A549 (cell line): ENCODE measurements at regions not wholly inside any gene's neighbourhood (a gene's known extent, or its start where the extent isn't known, plus 50 kb on each side); places are given as distances from the start of the nearest gene placed in this dataset.

Source experiments
- ATAC-seq, 2 experiments: fragments of 200-7000 bp in 1 of 2; fragments of >200 bp in 1 of 2; cut with Nextera tagmentation in 1 of 2; cut with Tn5 transposase in 1 of 2; 3 replicates each; pipeline versions ENCODE4 v1.8.0 to v1.9.1; 2018 to 2020; ENCODE audit warnings: mild to moderate bottlenecking in 1 of 2, moderate library complexity in 1 of 2
- CTCF ChIA-PET: fragments of 300-600 bp; sonication (Branson Sonifier 250); formaldehyde crosslinking; extraction: SDS; loops from one replicate; lab custom pipeline; 2021; ENCODE audit warnings: antibody characterized with exemption, inconsistent platforms; lab: Yijun Ruan, JAX
- POLR2A ChIA-PET: fragments of 350-600 bp; formaldehyde crosslinking; extraction: SDS; loops from one replicate; lab custom pipeline; 2021; ENCODE audit warnings: antibody characterized with exemption, inconsistent platforms; lab: Yijun Ruan, JAX
- DNase-seq, 2 experiments: peaks; one replicate each; pipeline versions ENCODE4 v3.0.0 to v3.0.0-alpha.2; 2011 to 2016; ENCODE audit warnings: low read depth in 1 of 2, low spot score in 1 of 2
- FAIRE-seq: peaks from 2 replicates; lab custom pipeline; 2011; peaks lifted over from hg19 to GRCh38; lab: Jason Lieb, UNC
- H3K27ac ChIP-seq, 2 experiments: fragments of >200 bp; sonication (Bioruptor Twin); formaldehyde crosslinking; 3 replicates each; pipeline ENCODE4 v1.5.1; 2016 to 2017
- H3K4me1 ChIP-seq: fragments of >200 bp; sonication (Bioruptor Twin); formaldehyde crosslinking; 3 replicates; pipeline ENCODE4 v1.6.1; 2016
- H3K4me2 ChIP-seq: fragments of >200 bp; sonication (Bioruptor Twin); formaldehyde crosslinking; 3 replicates; pipeline ENCODE4 v1.6.1; 2016
- H3K4me3 ChIP-seq: fragments of >200 bp; sonication (Bioruptor Twin); formaldehyde crosslinking; 3 replicates; pipeline ENCODE4 v1.5.1; 2016
- H3K9me3 ChIP-seq: fragments of >200 bp; sonication (Bioruptor Twin); formaldehyde crosslinking; 3 replicates; pipeline ENCODE4 v1.6.1; 2016
- CBX2 ChIP-seq: fragments of 200-600 bp; sonication (generic); IDR thresholded peaks from 2 replicates; pipeline ENCODE4 v1.6.1; 2016; ENCODE audit warnings: low read depth, mild to moderate bottlenecking, borderline replicate concordance
- CBX8 ChIP-seq: fragments of 200-600 bp; sonication (generic); IDR thresholded peaks from 2 replicates; pipeline ENCODE4 v1.6.1; 2016
- CEBPB ChIP-seq, 2 experiments: fragments of >200 bp in 1 of 2; sonication (Bioruptor Twin) in 1 of 2; formaldehyde crosslinking in 1 of 2; IDR thresholded peaks; 2 replicates each; pipeline ENCODE4 v1.6.1; 2012 to 2016
- CHD2 ChIP-seq: fragments of 150-350 bp; IDR thresholded peaks from 2 replicates; pipeline ENCODE4 v1.6.1; 2014; ENCODE audit warnings: low read length; ENCODE audit not compliant: partially characterized antibody
- EHF ChIP-seq: fragments of 250-450 bp; sonication (Bioruptor Pico); IDR thresholded peaks from 2 replicates; pipeline ENCODE4 v1.5.0; 2020; ENCODE audit warnings: mild to moderate bottlenecking
- HDAC2 ChIP-seq: fragments of 200-600 bp; sonication (generic); IDR thresholded peaks from 2 replicates; pipeline ENCODE4 v1.6.1; 2016
- HEYL ChIP-seq: fragments of 250-450 bp; sonication (Bioruptor Pico); IDR thresholded peaks from 2 replicates; pipeline ENCODE4 v1.8.0; 2021; ENCODE audit warnings: mild to moderate bottlenecking, moderate library complexity
- NR3C1 ChIP-seq: fragments of >200 bp; sonication (Bioruptor Twin); formaldehyde crosslinking; IDR thresholded peaks from 3 replicates; pipeline ENCODE4 v1.6.1; 2017
- POLR2A ChIP-seq: IDR thresholded peaks from 2 replicates; pipeline ENCODE4 v1.6.1; 2012; ENCODE audit warnings: mild to moderate bottlenecking, low read length
- POLR2AphosphoS2 ChIP-seq: conservative IDR thresholded peaks from 2 replicates; pipeline ENCODE4 v1.6.1; 2012; ENCODE audit warnings: low read length, improper control_type of control experiment, inconsistent platforms
- RFX5 ChIP-seq: fragments of 450-650 bp; IDR thresholded peaks from 2 replicates; pipeline ENCODE4 v1.7.1; 2014; ENCODE audit warnings: antibody characterized with exemption, mild to moderate bottlenecking, moderate library complexity
- SMC3 ChIP-seq: fragments of >200 bp; sonication (Bioruptor Twin); formaldehyde crosslinking; IDR thresholded peaks from 3 replicates; pipeline ENCODE4 v1.6.1; 2018; ENCODE audit warnings: inconsistent platforms
- ZC3H11A ChIP-seq: fragments of 450-650 bp; IDR thresholded peaks from 2 replicates; pipeline ENCODE4 v1.6.1; 2014; ENCODE audit warnings: antibody characterized with exemption, mild to moderate bottlenecking
- ZFP36 ChIP-seq: fragments of 450-650 bp; IDR thresholded peaks from 2 replicates; pipeline ENCODE4 v1.6.1; 2014; ENCODE audit warnings: borderline replicate concordance; ENCODE audit not compliant: partially characterized antibody
- WGBS: methylation state at CpG from one replicate; pipeline ENCODE4 v1.1.6; 2017; ENCODE audit errors: missing lambda C conversion rate; 5-methylcytosine and 5-hydroxymethylcytosine counted together
- TF ChIP-seq, protein P1 (sequence below): fragments of 250-450 bp; sonication (Bioruptor Pico); IDR thresholded peaks from 2 replicates; pipeline ENCODE4 v1.5.0; 2021; ENCODE audit warnings: mild to moderate bottlenecking, moderate library complexity, borderline replicate concordance
- TF ChIP-seq, protein P2 (sequence below): fragments of 250-450 bp; sonication (Bioruptor Pico); IDR thresholded peaks from 2 replicates; pipeline ENCODE4 v1.5.0; 2020; ENCODE audit warnings: low read depth, mild to moderate bottlenecking, moderate library complexity
- TF ChIP-seq, protein P3 (sequence below): IDR thresholded peaks from 2 replicates; pipeline ENCODE4 v1.6.1; 2012; ENCODE audit warnings: low read depth, borderline replicate concordance
- TF ChIP-seq, protein P4 (sequence below): fragments of >200 bp; sonication (Bioruptor Twin); formaldehyde crosslinking; IDR thresholded peaks from 2 replicates; pipeline ENCODE4 v1.6.1; 2016

DNA sequence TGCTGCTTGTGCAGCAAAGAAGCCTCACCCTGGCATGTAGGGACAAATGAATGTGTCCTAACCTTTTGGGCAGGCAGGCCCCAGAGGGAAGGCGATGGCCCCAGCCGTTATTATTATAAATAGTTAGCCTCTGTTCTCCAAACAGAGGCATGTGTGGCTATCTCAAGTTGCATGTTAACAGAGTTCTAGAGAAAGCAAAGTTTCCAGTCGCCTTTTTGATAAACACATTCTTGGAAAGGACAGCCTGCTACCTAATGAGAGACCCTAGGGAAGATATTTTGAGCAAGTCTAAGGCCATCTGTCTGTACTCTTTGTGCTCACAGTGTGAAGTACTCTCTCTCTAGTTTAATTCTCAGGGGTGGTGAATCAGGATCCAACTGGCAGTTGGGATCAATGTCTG lies 97.4 kb upstream of the FHL2 start (continued):
- TF ChIP-seq EHF (no peak), POLR2AphosphoS2 (no peak), CBX2 (no peak)
- TF ChIP-seq, protein P1, sequence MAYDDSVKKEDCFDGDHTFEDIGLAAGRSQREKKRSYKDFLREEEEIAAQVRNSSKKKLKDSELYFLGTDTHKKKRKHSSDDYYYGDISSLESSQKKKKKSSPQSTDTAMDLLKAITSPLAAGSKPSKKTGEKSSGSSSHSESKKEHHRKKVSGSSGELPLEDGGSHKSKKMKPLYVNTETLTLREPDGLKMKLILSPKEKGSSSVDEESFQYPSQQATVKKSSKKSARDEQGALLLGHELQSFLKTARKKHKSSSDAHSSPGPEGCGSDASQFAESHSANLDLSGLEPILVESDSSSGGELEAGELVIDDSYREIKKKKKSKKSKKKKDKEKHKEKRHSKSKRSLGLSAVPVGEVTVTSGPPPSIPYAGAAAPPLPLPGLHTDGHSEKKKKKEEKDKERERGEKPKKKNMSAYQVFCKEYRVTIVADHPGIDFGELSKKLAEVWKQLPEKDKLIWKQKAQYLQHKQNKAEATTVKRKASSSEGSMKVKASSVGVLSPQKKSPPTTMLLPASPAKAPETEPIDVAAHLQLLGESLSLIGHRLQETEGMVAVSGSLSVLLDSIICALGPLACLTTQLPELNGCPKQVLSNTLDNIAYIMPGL, result no peak

DNA sequence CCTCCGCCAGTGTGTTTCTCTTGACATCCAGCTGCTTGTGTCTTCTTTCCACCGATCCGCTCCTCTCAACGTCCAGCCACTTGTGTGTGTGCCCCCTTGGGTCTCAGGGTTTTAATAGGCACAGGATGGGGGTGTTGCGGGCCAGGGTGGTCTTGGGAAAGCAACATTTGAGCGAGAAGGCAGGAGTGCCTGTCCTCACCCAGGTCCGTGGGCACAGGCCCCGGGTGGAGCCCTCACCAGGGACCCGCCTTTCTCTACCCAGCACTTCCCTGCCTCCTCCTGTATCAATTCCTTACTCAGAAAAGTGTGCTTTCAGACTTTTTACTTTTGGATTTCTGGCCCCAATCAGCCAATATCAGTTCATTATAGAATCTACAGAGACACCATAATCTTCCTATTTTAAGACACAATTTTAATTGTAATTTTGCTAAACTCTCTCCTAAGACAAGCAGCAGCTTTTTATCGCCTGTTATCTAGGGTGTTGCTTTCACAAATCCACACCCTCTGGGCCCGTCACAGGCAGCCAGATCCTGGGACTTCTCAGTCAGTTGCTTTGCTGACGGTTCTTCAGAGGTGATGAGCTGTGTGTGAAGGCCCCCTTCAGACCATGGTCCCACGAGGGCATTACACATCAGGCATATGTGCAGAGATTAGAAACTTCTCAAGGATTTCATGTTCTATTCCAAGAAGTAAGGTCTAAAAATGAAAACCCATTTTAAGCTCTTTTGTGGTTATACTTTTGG lies 96.0 kb upstream of the FHL2 start:
- no peak for FAIRE-seq
- POLR2A ChIA-PET, result no interaction called here
- TF ChIP-seq POLR2AphosphoS2 (no peak), CHD2 (no peak), ZFP36 (no peak), CEBPB (IDR thresholded peaks at IDR 0.05) (no peak), CBX2 (no peak)
- TF ChIP-seq, protein P1, result no peak
- TF ChIP-seq, protein P2, sequence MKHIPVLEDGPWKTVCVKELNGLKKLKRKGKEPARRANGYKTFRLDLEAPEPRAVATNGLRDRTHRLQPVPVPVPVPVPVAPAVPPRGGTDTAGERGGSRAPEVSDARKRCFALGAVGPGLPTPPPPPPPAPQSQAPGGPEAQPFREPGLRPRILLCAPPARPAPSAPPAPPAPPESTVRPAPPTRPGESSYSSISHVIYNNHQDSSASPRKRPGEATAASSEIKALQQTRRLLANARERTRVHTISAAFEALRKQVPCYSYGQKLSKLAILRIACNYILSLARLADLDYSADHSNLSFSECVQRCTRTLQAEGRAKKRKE, result no peak
- TF ChIP-seq, all 56 proteins: peak for 0
- no peak overlapping the region for H3K4me2 ChIP-seq
- 54% methylated on average over 13 of the region's 13 CpGs for WGBS
- no peak overlapping the region for H3K27ac ChIP-seq
- no peak for DNase-seq
- H3K9me3 ChIP-seq, result peaks cover 25% of the 10 kb centered on the region
- no peaks in the 10 kb centered on the region for H3K4me1 ChIP-seq
- CTCF ChIA-PET, result no interaction called here
- H3K4me3 ChIP-seq, result no peak overlapping the region
- no peak for ATAC-seq

DNA sequence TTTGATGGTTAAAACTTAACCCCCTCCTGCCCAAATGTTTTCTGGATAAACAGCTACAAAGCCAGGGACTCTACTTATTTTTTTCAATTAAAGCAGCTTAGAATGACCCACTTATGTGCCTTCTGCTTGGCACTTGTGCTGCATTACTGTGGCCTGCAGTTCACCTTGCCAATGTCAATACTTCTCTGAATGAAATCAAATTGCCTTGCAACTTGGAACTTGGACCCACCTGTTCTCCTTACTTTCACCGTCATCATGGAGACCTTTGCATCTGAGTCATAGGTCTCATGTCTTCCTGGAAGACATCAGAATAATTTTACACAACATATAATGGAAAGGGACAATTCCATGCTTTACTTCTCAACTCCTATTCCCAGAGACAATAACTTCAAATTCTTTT lies 92.1 kb upstream of the FHL2 start:
- ChIA-PET CTCF (interaction anchor here (1.0 kb wide), 1 partner anchor 19 kb away, joined by 4 read pairs; no protein-coding TSS in a partner anchor), POLR2A (no interaction called here)
- Histone ChIP-seq H3K4me3 (no peak overlapping the region), H3K9me3 (peaks cover 25% of the 10 kb centered on the region), H3K27ac (no peak overlapping the region), H3K4me2 (no peak overlapping the region), H3K4me1 (no peaks in the 10 kb centered on the region)
- ATAC-seq (no peak), DNase-seq (no peak), FAIRE-seq (no peak)
- TF ChIP-seq HDAC2, result no peak
- no peak for TF ChIP-seq POLR2AphosphoS2
- TF ChIP-seq ZC3H11A, result no peak
- TF ChIP-seq, protein P3, sequence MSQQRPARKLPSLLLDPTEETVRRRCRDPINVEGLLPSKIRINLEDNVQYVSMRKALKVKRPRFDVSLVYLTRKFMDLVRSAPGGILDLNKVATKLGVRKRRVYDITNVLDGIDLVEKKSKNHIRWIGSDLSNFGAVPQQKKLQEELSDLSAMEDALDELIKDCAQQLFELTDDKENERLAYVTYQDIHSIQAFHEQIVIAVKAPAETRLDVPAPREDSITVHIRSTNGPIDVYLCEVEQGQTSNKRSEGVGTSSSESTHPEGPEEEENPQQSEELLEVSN, result no peak
- TF ChIP-seq NR3C1, result no peak
- TF ChIP-seq, protein P1, result no peak
- TF ChIP-seq, protein P4, sequence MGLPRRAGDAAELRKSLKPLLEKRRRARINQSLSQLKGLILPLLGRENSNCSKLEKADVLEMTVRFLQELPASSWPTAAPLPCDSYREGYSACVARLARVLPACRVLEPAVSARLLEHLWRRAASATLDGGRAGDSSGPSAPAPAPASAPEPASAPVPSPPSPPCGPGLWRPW, result no peak
- no peak for TF ChIP-seq POLR2A
- TF ChIP-seq CBX8, result no peak
- TF ChIP-seq SMC3, result no peak
- no peak for TF ChIP-seq RFX5
- no peak for TF ChIP-seq HEYL (CRISPR knock-in tag)
- WGBS, result 36% methylated on average over 1 of the region's 1 CpG
